GM12864 (cell line): ENCODE measurements at regions not wholly inside any gene's neighbourhood (a gene's known extent, or its start where the extent isn't known, plus 50 kb on each side); places are given as distances from the start of the nearest gene placed in this dataset.
A peak's percentile ranks its signal among the peaks of the same experiment; 100 is the strongest.

Experiments used
- DNase-seq: peaks from one replicate; pipeline ENCODE4 v3.0.0-alpha.2; 2011; ENCODE audit warnings: low read depth
- H3K4me3 ChIP-seq: 2 replicates; pipeline ENCODE4 v1.5.1; 2011; ENCODE audit warnings: mild to moderate bottlenecking, low read depth, low read length, control low read depth
- TF ChIP-seq, protein P1 (sequence below): IDR thresholded peaks from 2 replicates; pipeline ENCODE4 v1.5.1; 2011; ENCODE audit warnings: low read depth, mild to moderate bottlenecking, moderate library complexity, low read length, control low read depth, inconsistent platforms; ENCODE audit errors: missing control alignments

DNA sequence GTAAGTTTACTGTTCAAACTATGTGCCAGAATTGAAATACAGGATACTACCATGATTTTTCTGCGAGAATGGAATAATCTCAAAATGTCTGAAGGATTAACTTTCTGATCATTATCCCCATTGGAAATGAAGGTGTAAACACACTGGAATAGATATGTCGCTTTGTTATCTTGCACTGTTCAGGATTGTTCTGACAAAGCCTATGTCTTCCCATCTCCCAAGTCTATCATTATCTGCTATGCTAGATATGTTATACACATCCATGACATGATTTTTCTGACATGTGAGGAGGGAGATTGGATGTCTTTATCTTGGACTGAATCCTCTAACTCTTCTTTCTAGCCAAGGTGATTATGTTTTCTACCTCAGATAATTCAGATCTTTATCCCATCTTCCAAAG lies 1239.3 kb upstream of the ADGRL4 start:
- H3K4me3 ChIP-seq, result no peak overlapping the region
- no peak for DNase-seq
- TF ChIP-seq, protein P1, sequence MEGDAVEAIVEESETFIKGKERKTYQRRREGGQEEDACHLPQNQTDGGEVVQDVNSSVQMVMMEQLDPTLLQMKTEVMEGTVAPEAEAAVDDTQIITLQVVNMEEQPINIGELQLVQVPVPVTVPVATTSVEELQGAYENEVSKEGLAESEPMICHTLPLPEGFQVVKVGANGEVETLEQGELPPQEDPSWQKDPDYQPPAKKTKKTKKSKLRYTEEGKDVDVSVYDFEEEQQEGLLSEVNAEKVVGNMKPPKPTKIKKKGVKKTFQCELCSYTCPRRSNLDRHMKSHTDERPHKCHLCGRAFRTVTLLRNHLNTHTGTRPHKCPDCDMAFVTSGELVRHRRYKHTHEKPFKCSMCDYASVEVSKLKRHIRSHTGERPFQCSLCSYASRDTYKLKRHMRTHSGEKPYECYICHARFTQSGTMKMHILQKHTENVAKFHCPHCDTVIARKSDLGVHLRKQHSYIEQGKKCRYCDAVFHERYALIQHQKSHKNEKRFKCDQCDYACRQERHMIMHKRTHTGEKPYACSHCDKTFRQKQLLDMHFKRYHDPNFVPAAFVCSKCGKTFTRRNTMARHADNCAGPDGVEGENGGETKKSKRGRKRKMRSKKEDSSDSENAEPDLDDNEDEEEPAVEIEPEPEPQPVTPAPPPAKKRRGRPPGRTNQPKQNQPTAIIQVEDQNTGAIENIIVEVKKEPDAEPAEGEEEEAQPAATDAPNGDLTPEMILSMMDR, result no peak

DNA sequence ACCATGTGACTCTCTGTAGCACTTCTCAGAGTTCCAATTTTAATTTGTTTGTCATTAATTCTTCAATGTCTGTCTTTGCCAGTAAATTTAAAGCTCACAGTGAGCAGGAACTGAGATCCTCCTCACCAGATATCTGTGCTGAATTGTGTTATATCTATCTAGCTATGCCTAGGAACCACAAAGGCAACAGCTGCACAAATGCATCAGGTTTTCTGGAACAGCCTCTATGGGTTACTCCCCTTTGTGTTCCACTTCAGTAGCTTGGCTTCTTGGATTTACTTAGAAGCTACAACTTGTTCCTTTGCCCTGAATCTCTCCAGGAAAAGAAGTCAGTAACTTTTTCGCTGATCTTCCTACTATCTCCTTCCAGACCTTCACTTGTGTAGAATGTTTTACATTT lies 1237.8 kb upstream of the ADGRL4 start:
- TF ChIP-seq, protein P1, result no peak
- no peak for DNase-seq
- no peak overlapping the region for H3K4me3 ChIP-seq

- H3K4me3 ChIP-seq, result no peak overlapping the region
- TF ChIP-seq, protein P1, result no peak
- no peak for DNase-seq
These were observed 1235.0 kb upstream of the ADGRL4 start for GRCh38 chr1:80241566-80241965.

DNA sequence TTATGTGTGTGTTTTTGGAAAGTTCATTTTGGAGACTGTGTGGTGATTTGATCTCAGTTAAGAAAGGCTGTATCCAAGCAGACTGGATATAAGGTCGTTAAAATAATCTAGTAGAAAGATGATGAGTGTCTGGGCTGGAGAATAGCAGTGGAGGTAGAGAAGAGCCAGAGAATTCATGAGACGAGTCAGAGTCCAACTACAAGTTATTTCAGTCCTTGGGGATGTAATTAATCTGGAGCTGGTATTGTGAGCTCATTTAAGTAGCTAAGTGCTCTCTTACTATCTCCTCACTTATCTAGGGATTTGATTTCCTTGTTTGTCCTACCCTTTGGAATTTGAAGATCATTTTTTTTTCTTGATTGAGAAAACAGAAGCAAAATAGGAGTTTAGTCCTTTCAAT lies 1219.0 kb upstream of the ADGRL4 start:
- DNase-seq, result no peak
- TF ChIP-seq, protein P1, result no peak
- H3K4me3 ChIP-seq, result no peak overlapping the region

DNA sequence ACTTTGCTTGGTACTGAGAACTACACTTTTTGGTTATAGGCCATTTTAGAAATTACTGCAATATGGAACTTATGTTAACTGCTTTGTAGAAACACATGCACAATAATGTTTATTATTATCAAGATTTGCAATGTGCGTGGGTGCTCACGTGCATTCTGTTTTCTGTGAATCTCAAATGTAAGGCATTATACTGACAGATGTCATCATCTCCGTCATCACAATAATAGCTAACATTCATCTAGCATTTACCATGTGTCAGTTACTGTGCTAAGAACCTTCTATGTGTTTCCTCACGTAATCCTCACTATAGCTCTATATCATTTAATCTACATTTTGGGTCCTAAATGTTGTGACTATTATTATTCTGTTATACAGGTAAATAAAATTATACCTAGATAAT lies 1214.8 kb upstream of the ADGRL4 start:
- DNase-seq, result no peak
- no peak overlapping the region for H3K4me3 ChIP-seq
- TF ChIP-seq, protein P1, result no peak

GRCh38 chr1:80218112-80218511 lies 1211.6 kb upstream of the ADGRL4 start:
- DNase-seq, result peak; percentile 5
- TF ChIP-seq, protein P1, result peak; percentile 53
- no peak overlapping the region for H3K4me3 ChIP-seq

DNA sequence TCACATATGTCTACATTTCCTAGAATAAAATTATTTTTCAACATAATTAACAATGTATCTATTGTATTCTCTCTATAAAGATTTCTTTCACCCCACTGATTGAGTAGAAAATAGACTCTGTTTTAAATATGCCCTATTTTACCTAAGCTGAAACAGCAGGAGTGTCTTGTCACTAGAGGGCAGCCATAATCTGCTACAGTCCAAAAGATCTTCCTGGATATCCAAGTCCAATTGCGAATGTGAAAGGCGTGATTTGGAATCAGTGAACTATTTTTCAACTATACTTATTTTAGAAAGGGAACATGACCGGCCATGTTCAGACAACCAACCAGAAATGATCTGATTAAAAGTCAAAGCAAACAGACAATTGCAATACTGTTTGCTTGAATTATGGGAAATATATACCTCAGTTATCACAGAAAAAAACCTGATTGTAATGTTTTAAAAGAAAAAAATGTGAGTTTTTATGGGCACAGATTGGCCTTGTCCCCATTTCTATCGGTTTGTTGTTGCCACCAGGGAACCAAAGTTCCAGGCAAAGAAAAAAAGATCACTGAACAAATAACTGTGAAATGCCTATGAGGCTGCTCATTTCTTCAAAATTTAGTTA lies 1211.0 kb upstream of the ADGRL4 start:
- H3K4me3 ChIP-seq, result no peak overlapping the region
- no peak for DNase-seq
- TF ChIP-seq, protein P1, result peak; percentile 24
